Mesothelial cell of epicardium (in vitro differentiated cells): ENCODE measurements at regions not wholly inside any gene's neighbourhood (a gene's known extent, or its start where the extent isn't known, plus 50 kb on each side); places are given as distances from the start of the nearest gene placed in this dataset.

Experiments
- DNase-seq, 2 experiments: peaks; one replicate each; pipeline ENCODE4 v3.0.0; 2021; ENCODE audit warnings: low spot score in 2 of 2; ENCODE audit not compliant: unreplicated experiment in 2 of 2
- H3K27ac Mint-ChIP-seq: 2 replicates; pipeline ENCODE4 v1.8.0; 2021; ENCODE audit warnings: mixed read lengths
- H3K27me3 Mint-ChIP-seq: 2 replicates; pipeline ENCODE4 v1.8.0; 2021; ENCODE audit warnings: low read depth, mixed read lengths
- H3K36me3 Mint-ChIP-seq: 2 replicates; pipeline ENCODE4 v1.8.0; 2021; ENCODE audit warnings: mixed read lengths
- H3K4me1 Mint-ChIP-seq: 2 replicates; pipeline ENCODE4 v1.8.0; 2021; ENCODE audit warnings: mixed read lengths
- H3K4me3 Mint-ChIP-seq: 2 replicates; pipeline ENCODE4 v1.8.0; 2021; ENCODE audit warnings: mild to moderate bottlenecking, moderate library complexity, mixed read lengths
- H3K9me3 Mint-ChIP-seq: 2 replicates; pipeline ENCODE4 v1.8.0; 2021; ENCODE audit warnings: mixed read lengths
- TF ChIP-seq, protein P1 (sequence below): fragments of 200-600 bp; sonication (generic); IDR thresholded peaks from one replicate; pipeline ENCODE4 v1.5.0; 2021; ENCODE audit warnings: antibody characterized with exemption; ENCODE audit not compliant: unreplicated experiment

DNA sequence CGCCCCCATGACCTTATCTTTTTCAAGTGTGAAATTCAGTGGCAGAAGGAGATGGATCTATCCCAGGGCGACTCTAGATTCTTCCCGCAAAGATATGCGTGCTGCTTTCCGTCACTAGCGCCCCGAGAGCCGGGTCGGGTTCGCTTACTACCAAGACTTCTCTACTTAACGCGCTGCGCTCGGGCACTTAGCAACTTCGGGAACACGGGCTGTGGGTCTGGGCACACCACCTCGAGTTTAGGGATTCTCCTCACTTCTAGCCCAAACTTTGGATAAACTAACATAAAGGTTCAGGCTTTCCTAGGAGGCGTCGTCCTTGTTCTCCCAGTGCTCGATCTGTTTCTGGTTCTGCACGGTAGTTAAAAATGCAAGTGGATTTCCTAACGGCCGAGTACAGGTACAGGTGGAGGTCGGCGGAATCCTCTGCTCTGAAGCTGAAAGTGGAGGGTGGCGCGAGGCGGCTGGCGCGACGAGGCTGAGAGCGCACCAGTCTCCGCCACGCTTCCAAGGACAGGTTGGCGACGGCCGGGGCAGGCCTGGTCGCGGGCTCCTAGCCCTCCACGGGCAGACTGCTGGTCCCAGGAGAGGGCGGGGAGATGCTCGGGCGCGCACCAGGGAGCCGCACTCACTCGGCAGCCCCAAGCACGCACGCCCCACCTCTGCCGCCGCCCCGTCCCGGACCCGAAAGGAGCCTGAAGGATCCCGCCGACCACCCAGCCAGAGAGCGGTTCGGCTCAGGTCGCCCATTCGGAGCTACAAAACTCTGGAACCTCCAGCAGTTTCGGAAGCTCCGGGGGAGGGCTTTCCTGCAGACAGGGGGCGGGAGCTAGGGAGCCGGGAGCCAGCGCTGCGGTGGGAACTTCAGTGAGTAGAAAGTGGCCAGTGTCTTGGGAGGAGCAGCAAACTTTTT is 100.8 kb upstream of the TENM3 start:
- peaks cover 39% of the 10 kb centered on the region for H3K27me3 Mint-ChIP-seq
- peak overlapping the region; percentile 93 for H3K27ac Mint-ChIP-seq
- H3K36me3 Mint-ChIP-seq, result no peaks in the 10 kb centered on the region
- no peaks in the 10 kb centered on the region for H3K9me3 Mint-ChIP-seq
- H3K4me1 Mint-ChIP-seq, result peaks cover 53% of the 10 kb centered on the region
- DNase-seq, result peak in 1 of 2 experiments; percentile 64
- H3K4me3 Mint-ChIP-seq, result peak overlapping the region; percentile 91
- TF ChIP-seq, protein P1, sequence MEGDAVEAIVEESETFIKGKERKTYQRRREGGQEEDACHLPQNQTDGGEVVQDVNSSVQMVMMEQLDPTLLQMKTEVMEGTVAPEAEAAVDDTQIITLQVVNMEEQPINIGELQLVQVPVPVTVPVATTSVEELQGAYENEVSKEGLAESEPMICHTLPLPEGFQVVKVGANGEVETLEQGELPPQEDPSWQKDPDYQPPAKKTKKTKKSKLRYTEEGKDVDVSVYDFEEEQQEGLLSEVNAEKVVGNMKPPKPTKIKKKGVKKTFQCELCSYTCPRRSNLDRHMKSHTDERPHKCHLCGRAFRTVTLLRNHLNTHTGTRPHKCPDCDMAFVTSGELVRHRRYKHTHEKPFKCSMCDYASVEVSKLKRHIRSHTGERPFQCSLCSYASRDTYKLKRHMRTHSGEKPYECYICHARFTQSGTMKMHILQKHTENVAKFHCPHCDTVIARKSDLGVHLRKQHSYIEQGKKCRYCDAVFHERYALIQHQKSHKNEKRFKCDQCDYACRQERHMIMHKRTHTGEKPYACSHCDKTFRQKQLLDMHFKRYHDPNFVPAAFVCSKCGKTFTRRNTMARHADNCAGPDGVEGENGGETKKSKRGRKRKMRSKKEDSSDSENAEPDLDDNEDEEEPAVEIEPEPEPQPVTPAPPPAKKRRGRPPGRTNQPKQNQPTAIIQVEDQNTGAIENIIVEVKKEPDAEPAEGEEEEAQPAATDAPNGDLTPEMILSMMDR, result no peak

- Mint-ChIP-seq H3K36me3 (no peaks in the 10 kb centered on the region), H3K4me3 (peak overlapping the region; percentile 91), H3K4me1 (peaks cover 52% of the 10 kb centered on the region), H3K27me3 (peaks cover 35% of the 10 kb centered on the region), H3K9me3 (no peaks in the 10 kb centered on the region), H3K27ac (peak overlapping the region; percentile 93)
- TF ChIP-seq, protein P1, result no peak
- no peak for DNase-seq
These were observed 99.9 kb upstream of the TENM3 start for GRCh38 chr4:182143086-182143821.

DNA sequence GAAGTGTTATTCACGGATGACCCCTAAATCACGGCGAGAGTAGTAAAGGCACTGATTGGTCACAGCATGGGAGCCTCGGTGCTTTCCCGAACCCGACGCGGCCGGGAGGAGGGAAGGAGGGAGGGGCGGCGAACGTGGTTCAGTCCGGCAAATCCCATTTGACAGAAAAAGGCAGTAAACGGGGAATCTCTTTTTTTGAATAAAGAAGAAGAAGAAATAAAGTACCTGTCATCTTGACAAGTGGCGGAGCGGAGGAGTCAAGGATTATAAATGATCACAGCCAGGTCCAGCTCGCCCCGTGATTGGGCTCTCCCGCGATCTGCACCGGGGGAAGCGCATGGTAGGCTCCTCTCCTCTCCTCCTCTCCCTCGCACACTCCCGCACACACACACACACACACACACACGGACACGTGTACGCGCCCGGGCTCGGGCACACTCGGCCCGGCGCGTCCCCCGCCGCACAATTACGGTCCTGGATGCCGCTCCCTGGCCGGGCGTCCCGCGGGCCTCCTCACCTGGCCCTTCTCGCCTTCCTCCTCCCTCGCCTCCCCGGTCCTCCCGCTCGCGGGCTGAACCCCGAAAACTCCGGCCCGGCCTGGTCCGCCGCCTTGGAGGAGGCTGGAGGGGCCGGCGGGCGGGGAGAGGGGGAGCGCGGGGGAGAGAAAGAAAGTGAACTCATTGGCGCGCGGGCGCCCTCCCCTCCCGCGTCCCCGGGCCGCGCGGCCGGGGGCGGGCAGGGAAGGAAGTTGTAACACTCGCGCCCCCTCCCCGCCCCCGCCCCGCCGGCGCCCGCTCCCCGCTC is 99.2 kb upstream of the TENM3 start:
- TF ChIP-seq, protein P1, result no peak
- peak overlapping the region; percentile 91 for H3K4me3 Mint-ChIP-seq
- peaks cover 55% of the 10 kb centered on the region for H3K4me1 Mint-ChIP-seq
- H3K27me3 Mint-ChIP-seq, result peaks cover 33% of the 10 kb centered on the region
- no peaks in the 10 kb centered on the region for H3K36me3 Mint-ChIP-seq
- DNase-seq, result peak; percentile 51 to 76
- H3K27ac Mint-ChIP-seq, result peak overlapping the region; percentile 93
- no peaks in the 10 kb centered on the region for H3K9me3 Mint-ChIP-seq

DNA sequence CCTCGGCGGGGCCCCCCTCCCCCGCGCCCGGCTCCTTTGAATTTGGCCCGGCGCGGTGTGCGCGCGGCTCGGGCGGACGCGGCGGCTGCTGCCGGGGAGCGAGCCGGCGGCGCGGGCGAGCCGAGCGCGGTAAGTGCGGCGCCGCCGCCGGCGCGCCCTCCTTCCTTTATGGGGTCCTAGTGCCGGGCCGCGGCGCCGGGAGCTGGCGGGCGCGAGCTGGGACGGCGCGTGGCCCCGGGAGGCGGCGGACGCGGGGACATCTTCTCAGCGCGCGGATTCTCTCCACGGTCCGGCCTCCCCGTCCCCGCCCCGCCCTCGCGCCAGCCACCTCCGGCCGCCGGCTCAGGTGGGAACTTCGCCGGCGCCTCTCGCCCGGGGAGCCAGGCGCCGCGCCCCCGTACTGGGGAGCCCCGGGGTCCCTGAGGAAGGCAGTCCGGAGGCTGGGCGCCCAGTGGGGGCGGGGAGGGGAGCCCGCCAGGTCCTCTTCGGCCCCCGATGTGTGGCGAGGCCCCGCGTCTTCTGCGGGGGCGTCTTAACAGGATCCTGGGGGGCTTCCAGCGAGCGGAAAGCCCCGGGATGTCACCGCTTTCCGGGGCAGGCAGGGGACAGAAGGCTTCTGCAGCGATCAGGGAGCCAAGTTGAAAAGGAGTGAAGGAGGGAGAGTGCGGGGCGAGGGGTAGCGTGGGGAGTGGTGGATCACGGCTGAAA is 98.4 kb upstream of the TENM3 start:
- Mint-ChIP-seq H3K27me3 (peaks cover 29% of the 10 kb centered on the region), H3K9me3 (no peaks in the 10 kb centered on the region), H3K27ac (peak overlapping the region; percentile 97), H3K4me3 (peak overlapping the region; percentile 95), H3K36me3 (no peaks in the 10 kb centered on the region), H3K4me1 (peaks cover 56% of the 10 kb centered on the region)
- TF ChIP-seq, protein P1, result no peak
- peak in 1 of 2 experiments; percentile 57 for DNase-seq

DNA sequence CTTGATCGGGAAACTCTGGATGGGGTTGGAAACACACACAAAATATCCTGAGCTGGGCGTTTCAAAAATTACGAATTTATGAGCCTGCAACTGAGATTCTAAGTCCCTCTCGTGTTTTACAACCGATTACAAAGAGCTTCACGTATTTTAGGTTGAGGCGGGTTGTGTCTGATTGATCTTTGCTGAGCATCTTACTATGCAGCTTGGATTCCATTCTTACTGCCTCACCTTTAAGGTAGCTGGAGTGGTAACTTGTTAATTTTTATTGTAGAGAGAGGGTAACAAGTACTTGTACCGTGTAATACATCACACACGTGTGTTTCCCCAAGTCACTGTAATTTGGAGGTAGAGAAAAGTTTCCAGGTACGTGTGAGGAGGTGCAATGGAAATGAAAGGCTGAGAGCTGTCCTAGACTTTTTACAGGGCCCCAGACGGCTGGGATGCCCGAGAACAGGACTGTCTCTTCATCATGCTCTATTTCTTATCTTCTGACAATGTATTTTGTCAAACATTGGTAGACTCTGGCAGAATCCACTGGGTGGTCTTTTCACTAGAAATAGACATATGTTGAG is 97.8 kb upstream of the TENM3 start:
- DNase-seq, result no peak
- H3K9me3 Mint-ChIP-seq, result no peaks in the 10 kb centered on the region
- no peaks in the 10 kb centered on the region for H3K36me3 Mint-ChIP-seq
- TF ChIP-seq, protein P1, result no peak
- H3K27me3 Mint-ChIP-seq, result peaks cover 24% of the 10 kb centered on the region
- H3K4me1 Mint-ChIP-seq, result peaks cover 56% of the 10 kb centered on the region
- H3K27ac Mint-ChIP-seq, result peak overlapping the region; percentile 97
- H3K4me3 Mint-ChIP-seq, result peak overlapping the region; percentile 95
